Neuronal stem cell (in vitro differentiated cells): ENCODE measurements at regions not wholly inside any gene's neighbourhood (a gene's known extent, or its start where the extent isn't known, plus 50 kb on each side); places are given as distances from the start of the nearest gene placed in this dataset.

Experiments used
- DNase-seq: peaks from one replicate; pipeline ENCODE4 v3.0.0-alpha.2; 2013; ENCODE audit warnings: low spot score
- H2AFZ ChIP-seq: one replicate; pipeline ENCODE4 v1.6.1; 2013; ENCODE audit warnings: mild to moderate bottlenecking, low read length, inconsistent platforms
- H2AK5ac ChIP-seq: 2 replicates; pipeline ENCODE4 v1.6.1; 2013; ENCODE audit warnings: low read depth, mild to moderate bottlenecking, inconsistent platforms, low read length, moderate library complexity, mixed read lengths
- H2BK120ac ChIP-seq: 2 replicates; pipeline ENCODE4 v1.6.1; 2013; ENCODE audit warnings: low read depth, mild to moderate bottlenecking, inconsistent platforms, low read length, moderate library complexity, mixed read lengths
- H2BK12ac ChIP-seq: one replicate; pipeline ENCODE4 v1.6.1; 2013; ENCODE audit warnings: low read length, inconsistent platforms
- H2BK15ac ChIP-seq: 2 replicates; pipeline ENCODE4 v1.6.1; 2013; ENCODE audit warnings: mild to moderate bottlenecking, low read length, inconsistent platforms, mixed read lengths
- H2BK5ac ChIP-seq: one replicate; pipeline ENCODE4 v1.6.1; 2013; ENCODE audit warnings: inconsistent platforms, mild to moderate bottlenecking, low read length, moderate library complexity
- H3K14ac ChIP-seq: one replicate; pipeline ENCODE4 v1.6.1; 2013; ENCODE audit warnings: low read length, inconsistent platforms
- H3K18ac ChIP-seq: 2 replicates; pipeline ENCODE4 v1.6.1; 2013; ENCODE audit warnings: low read length, inconsistent platforms
- H3K23ac ChIP-seq: 2 replicates; pipeline ENCODE4 v1.6.1; 2013; ENCODE audit warnings: low read depth, mild to moderate bottlenecking, mixed read lengths, low read length, inconsistent platforms; ENCODE audit not compliant: poor library complexity
- H3K27ac ChIP-seq: replicated peaks from 3 replicates; pipeline ENCODE4 v1.5.1; 2013; ENCODE audit warnings: low read length, inconsistent platforms
- H3K27me3 ChIP-seq, 3 experiments: 2 replicates each; pipeline ENCODE4 v1.6.1; 2013; ENCODE audit warnings: low read length in 3 of 3, mild to moderate bottlenecking in 2 of 3, inconsistent platforms in 1 of 3, low read depth in 1 of 3, mixed read lengths in 1 of 3, moderate library complexity in 1 of 3; ENCODE audit not compliant: control insufficient read depth in 3 of 3, insufficient read depth in 3 of 3
- H3K36me3 ChIP-seq, 2 donors: replicated peaks in 1 of 2; 2 replicates each; pipeline ENCODE4 v1.6.1; 2013; ENCODE audit warnings: low read length in 2 of 2; ENCODE audit not compliant: control insufficient read depth in 2 of 2, insufficient read depth in 2 of 2
- H3K4ac ChIP-seq: 2 replicates; pipeline ENCODE4 v1.6.1; 2013; ENCODE audit warnings: inconsistent platforms, mild to moderate bottlenecking, low read length, moderate library complexity
- H3K4me1 ChIP-seq, 2 donors: 1 replicate in 1 of 2; 2 replicates in 1 of 2; pipeline ENCODE4 v1.6.1; 2013; ENCODE audit warnings: low read length in 2 of 2, low read depth in 1 of 2; ENCODE audit not compliant: control insufficient read depth in 2 of 2, insufficient read depth in 1 of 2
- H3K4me2 ChIP-seq: one replicate; pipeline ENCODE4 v1.6.1; 2013; ENCODE audit warnings: mild to moderate bottlenecking, low read length, inconsistent platforms; ENCODE audit not compliant: insufficient read depth, poor library complexity, severe bottlenecking
- H3K4me3 ChIP-seq, 2 donors: 2 replicates each; pipeline ENCODE4 v1.5.1; 2013; ENCODE audit warnings: low read length in 2 of 2, mild to moderate bottlenecking in 2 of 2, inconsistent platforms in 1 of 2, moderate library complexity in 1 of 2
- H3K79me1 ChIP-seq: one replicate; pipeline ENCODE4 v1.6.1; 2013; ENCODE audit warnings: low read depth, mild to moderate bottlenecking, inconsistent platforms, low read length, moderate library complexity
- H3K9ac ChIP-seq: one replicate; pipeline ENCODE4 v1.6.1; 2013; ENCODE audit warnings: mild to moderate bottlenecking, low read depth, low read length, inconsistent platforms; ENCODE audit not compliant: poor library complexity
- H3K9me3 ChIP-seq, 2 donors: replicated peaks in 1 of 2; 2 replicates each; pipeline versions ENCODE3 to v1.6.1; 2013; ENCODE audit warnings: low read length in 2 of 2, mild to moderate bottlenecking in 2 of 2, inconsistent platforms in 1 of 2, low read depth in 1 of 2, mixed read lengths in 1 of 2, moderate library complexity in 1 of 2; ENCODE audit not compliant: control insufficient read depth in 2 of 2, insufficient read depth in 1 of 2
- H4K8ac ChIP-seq: one replicate; pipeline ENCODE4 v1.6.1; 2013; ENCODE audit warnings: low read depth, mild to moderate bottlenecking, inconsistent platforms, low read length, moderate library complexity
- H4K91ac ChIP-seq: one replicate; pipeline ENCODE4 v1.6.1; 2013; ENCODE audit warnings: low read length, low read depth, mild to moderate bottlenecking, inconsistent platforms; ENCODE audit not compliant: poor library complexity
- WGBS, 2 donors: extraction: QIAGEN DNeasy Blood & Tissue Kit; methylation state at CpG; one replicate each; pipeline ENCODE4 v1.1.7; 2013; ENCODE audit warnings: missing lambda C conversion rate in 2 of 2, mixed read lengths in 1 of 2; ENCODE audit not compliant: insufficient read length in 2 of 2, insufficient replicate concordance in 1 of 2; ENCODE audit errors: extremely low coverage in 2 of 2; 5-methylcytosine and 5-hydroxymethylcytosine counted together

- no CpG with 5 or more reads among the region's 1 CpG for WGBS, 2 donors
- H3K4me1 ChIP-seq, result no peaks in the 10 kb centered on the region
- H3K9ac ChIP-seq, result no peak overlapping the region
- DNase-seq, result no peak
- H4K8ac ChIP-seq, result no peak overlapping the region
- no peak overlapping the region for H2BK12ac ChIP-seq
- H3K4me3 ChIP-seq, result peak overlapping the region in 1 of 2 donors; percentile 30
- no peak overlapping the region for H3K23ac ChIP-seq
- H3K14ac ChIP-seq, result no peak overlapping the region
- no peak overlapping the region for H3K27ac ChIP-seq
- H3K36me3 ChIP-seq, result no peaks in the 10 kb centered on the region
- no peaks in the 10 kb centered on the region for H3K79me1 ChIP-seq
- H3K4ac ChIP-seq, result no peak overlapping the region
- no peak overlapping the region for H3K4me2 ChIP-seq
- no peak overlapping the region for H2AFZ ChIP-seq
- no peak overlapping the region for H2BK120ac ChIP-seq
- H3K18ac ChIP-seq, result peak overlapping the region; percentile 38
- H4K91ac ChIP-seq, result no peak overlapping the region
- H2BK5ac ChIP-seq, result no peak overlapping the region
- H3K9me3 ChIP-seq, result peaks cover 0 to 4% of the 10 kb centered on the region in 2 donors
- no peaks in the 10 kb centered on the region for H3K27me3 ChIP-seq
- H2BK15ac ChIP-seq, result no peak overlapping the region
- H2AK5ac ChIP-seq, result peak overlapping the region; percentile 53
These were observed 939.8 kb downstream of the EFNA5 start for GRCh38 chr5:106730912-106731311.

- Histone ChIP-seq H3K4me2 (no peak overlapping the region), H3K4me1 (no peaks in the 10 kb centered on the region), H2BK120ac (no peak overlapping the region), H2BK5ac (no peak overlapping the region), H4K91ac (no peak overlapping the region), H3K14ac (no peak overlapping the region), H3K9me3 (peaks cover 0 to 4% of the 10 kb centered on the region in 2 donors), H2BK12ac (peak overlapping the region; percentile 24), H3K23ac (no peak overlapping the region), H3K27ac (no peak overlapping the region), H3K18ac (no peak overlapping the region), H3K4me3 (peak overlapping the region in 1 of 2 donors; percentile 30), H3K27me3 (no peaks in the 10 kb centered on the region), H4K8ac (no peak overlapping the region), H3K79me1 (no peaks in the 10 kb centered on the region), H2AFZ (no peak overlapping the region), H3K36me3 (no peaks in the 10 kb centered on the region), H2AK5ac (peak overlapping the region; percentile 53), H3K9ac (no peak overlapping the region), H2BK15ac (no peak overlapping the region), H3K4ac (no peak overlapping the region)
- no CpG with 5 or more reads among the region's 3 CpGs for WGBS, 2 donors
- DNase-seq, result no peak
These were observed 940.2 kb downstream of the EFNA5 start for GRCh38 chr5:106730506-106730905.

GRCh38 chr5:106728208-106728607, 942.5 kb downstream of the EFNA5 start:
- Histone ChIP-seq H3K9ac (no peak overlapping the region), H3K36me3 (no peaks in the 10 kb centered on the region), H3K4me1 (no peaks in the 10 kb centered on the region), H2AK5ac (no peak overlapping the region), H3K79me1 (no peaks in the 10 kb centered on the region), H3K14ac (no peak overlapping the region), H2BK12ac (no peak overlapping the region), H4K91ac (no peak overlapping the region), H2BK120ac (no peak overlapping the region), H2BK5ac (no peak overlapping the region), H4K8ac (no peak overlapping the region), H3K18ac (no peak overlapping the region), H3K23ac (no peak overlapping the region), H2BK15ac (no peak overlapping the region), H3K27ac (no peak overlapping the region), H3K9me3 (peaks cover 0 to 4% of the 10 kb centered on the region in 2 donors), H3K4ac (no peak overlapping the region), H3K27me3 (no peaks in the 10 kb centered on the region), H2AFZ (no peak overlapping the region), H3K4me3 (no peak overlapping the region), H3K4me2 (no peak overlapping the region)
- WGBS, 2 donors, result no CpG with 5 or more reads among the region's 4 CpGs
- no peak for DNase-seq

- 100% methylated on average over 1 of the region's 2 CpGs; no CpG with 5 or more reads in 1 of the 2 donors for WGBS, 2 donors
These were observed 943.7 kb downstream of the EFNA5 start for GRCh38 chr5:106727071-106727470.

More at GRCh38 chr5:106727071-106727470, 943.7 kb downstream of the EFNA5 start:
- Histone ChIP-seq H3K4me2 (no peak overlapping the region), H3K79me1 (no peaks in the 10 kb centered on the region), H3K23ac (no peak overlapping the region), H2BK12ac (no peak overlapping the region), H3K9ac (no peak overlapping the region), H3K4me3 (no peak overlapping the region), H3K4me1 (no peaks in the 10 kb centered on the region), H2AK5ac (no peak overlapping the region), H4K91ac (no peak overlapping the region), H3K4ac (no peak overlapping the region), H2BK15ac (no peak overlapping the region), H3K27me3 (no peaks in the 10 kb centered on the region), H4K8ac (no peak overlapping the region), H3K36me3 (no peaks in the 10 kb centered on the region), H2BK5ac (no peak overlapping the region), H3K27ac (no peak overlapping the region), H2AFZ (no peak overlapping the region), H3K14ac (no peak overlapping the region), H2BK120ac (no peak overlapping the region), H3K18ac (no peak overlapping the region), H3K9me3 (peaks cover 0 to 4% of the 10 kb centered on the region in 2 donors)
- DNase-seq, result no peak
